H7 (cell line): ENCODE measurements at regions not wholly inside any gene's neighbourhood (a gene's known extent, or its start where the extent isn't known, plus 50 kb on each side); places are given as distances from the start of the nearest gene placed in this dataset.

Experiments used
- DNase-seq: peaks from one replicate; pipeline ENCODE4 v3.0.0; 2012
- H3K27me3 ChIP-seq: 2 replicates; pipeline ENCODE4 v1.6.0; 2011; ENCODE audit warnings: mild to moderate bottlenecking, low read length; ENCODE audit not compliant: control insufficient read depth, insufficient read depth
- H3K36me3 ChIP-seq: replicated peaks from 2 replicates; pipeline ENCODE4 v1.5.1; 2011; ENCODE audit warnings: low read length; ENCODE audit not compliant: control insufficient read depth, insufficient read depth
- H3K4me3 ChIP-seq: 2 replicates; pipeline ENCODE4 v1.5.1; 2011; ENCODE audit warnings: low read depth, mild to moderate bottlenecking, control low read depth, low read length, moderate library complexity; ENCODE audit not compliant: insufficient read depth

DNA sequence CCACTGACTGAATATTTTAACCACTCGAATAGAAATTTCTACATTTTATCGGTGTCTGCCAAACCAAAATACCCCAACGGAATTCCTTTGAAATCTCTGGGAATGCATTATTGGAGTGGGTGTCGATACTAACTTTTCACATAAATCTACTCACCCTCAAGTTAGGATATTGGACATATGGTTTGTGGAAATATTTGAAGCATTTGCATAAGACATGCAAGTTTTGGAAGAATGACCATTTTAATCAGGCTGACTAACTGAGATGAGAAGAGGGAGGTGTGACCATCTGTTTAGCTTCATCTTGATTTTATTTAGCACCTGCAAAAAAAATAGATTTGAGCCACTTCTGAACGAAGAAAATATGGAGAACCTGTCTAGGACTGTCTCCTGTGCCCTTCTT is 61.2 kb downstream of the KLF6 start:
- H3K27me3 ChIP-seq, result no peaks in the 10 kb centered on the region
- H3K36me3 ChIP-seq, result no peaks in the 10 kb centered on the region
- no peak overlapping the region for H3K4me3 ChIP-seq
- no peak for DNase-seq

DNA sequence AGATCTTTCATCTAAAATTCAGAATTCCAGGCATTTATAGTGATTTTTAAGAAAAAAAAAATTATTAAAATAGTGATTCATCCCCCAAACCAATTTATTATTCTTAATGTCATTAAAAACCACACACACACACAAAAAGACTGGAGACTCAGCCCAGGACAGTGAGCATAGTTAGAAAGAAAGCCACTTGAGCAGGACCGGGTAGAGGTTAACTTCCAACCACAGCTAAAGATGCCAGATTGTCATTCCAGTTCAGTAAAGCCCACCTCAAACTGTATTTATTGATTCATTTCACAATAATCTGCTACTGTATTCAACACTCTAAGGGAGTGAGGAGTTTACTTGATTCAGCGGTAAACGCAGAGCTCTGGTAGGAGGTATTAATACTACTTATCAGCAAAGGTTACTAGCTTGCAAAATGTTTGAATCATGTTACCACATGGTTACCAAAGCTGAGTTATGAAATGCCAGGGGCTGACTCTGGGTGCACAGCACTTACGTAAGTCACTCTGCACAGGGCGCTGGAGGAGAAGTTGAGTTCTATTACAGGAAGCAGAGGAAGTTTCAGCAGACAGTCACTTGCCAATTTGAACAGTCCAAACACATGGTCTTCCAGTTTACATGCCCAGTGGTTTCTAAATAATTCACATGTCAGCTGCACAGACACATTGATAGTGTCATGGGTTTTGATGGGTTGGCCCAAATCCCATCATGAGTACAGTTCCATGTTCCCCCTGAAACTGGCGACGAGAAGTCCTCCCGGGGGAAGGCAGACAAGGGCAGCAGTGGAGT is 64.6 kb downstream of the KLF6 start:
- Histone ChIP-seq H3K27me3 (no peaks in the 10 kb centered on the region; the same call in 1 of the 2 replicates), H3K36me3 (no peaks in the 10 kb centered on the region)
- no peak for DNase-seq

DNA sequence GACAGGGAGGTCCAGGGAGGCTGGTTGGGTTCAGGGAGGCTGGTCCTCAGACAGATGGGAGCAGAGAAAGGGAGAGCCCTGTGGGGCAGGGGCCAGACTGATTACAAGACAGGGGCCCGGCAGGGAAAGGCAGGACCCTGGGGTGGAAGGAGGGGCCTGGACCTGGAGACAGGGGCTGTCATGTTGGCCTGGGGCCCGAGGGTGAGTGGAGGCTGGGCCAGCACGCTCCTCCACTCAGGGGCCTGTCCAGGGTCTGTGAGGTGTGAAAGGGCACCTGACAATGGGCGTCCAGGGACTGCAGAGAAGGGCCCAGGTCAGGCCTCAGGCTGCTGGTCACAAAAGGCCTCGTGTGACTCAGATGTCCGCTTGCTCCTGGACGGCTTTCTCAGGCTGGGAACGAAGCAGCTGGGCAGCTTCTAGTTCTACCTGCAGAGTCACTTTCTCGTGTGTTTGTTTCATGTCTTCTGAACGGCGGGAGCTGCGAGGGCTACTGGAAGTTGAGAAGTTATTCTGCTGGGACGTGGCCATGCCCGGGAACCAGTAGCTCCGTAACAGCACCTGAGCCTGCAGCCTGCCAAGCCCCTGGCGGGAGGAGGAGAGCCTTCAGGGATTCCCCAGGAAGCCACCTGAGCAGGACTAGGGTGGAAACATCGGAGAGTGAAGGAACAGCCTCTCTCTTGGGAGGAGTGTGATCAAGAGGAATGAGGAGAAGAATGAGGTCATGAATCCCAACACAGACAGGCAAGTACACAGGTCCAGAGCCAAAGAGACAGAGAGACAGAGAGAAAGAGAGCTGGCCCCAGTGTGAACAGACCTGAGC is 65.8 kb downstream of the KLF6 start:
- Histone ChIP-seq H3K36me3 (no peaks in the 10 kb centered on the region), H3K27me3 (no peaks in the 10 kb centered on the region; the same call in 1 of the 2 replicates), H3K4me3 (no peak overlapping the region)
- DNase-seq, result peak; percentile 23

More for the DNA sequence above, 64.6 kb downstream of the KLF6 start:
- no peak overlapping the region for H3K4me3 ChIP-seq

DNA sequence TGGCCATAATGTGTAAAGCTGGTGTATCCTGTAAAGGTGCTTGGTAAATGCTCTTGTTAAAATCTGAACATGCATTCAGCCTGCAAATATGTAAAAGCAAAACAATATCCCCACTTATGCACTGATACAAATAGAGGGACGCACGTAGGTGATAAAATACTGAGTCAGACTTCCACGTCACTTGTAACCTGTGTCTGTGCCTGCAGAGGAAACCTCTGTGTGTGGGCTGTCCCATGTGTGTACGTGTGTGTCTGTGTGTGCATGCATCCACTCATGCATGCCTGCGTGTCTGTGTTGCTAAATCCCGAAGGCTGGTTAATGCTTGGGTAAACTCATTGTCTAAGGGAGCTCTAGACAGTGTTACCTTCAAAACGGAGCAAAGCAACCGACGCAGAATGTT is 68.9 kb downstream of the KLF6 start:
- Histone ChIP-seq H3K27me3 (no peaks in the 10 kb centered on the region; the same call in 1 of the 2 replicates), H3K4me3 (no peak overlapping the region), H3K36me3 (no peaks in the 10 kb centered on the region)
- no peak for DNase-seq

DNA sequence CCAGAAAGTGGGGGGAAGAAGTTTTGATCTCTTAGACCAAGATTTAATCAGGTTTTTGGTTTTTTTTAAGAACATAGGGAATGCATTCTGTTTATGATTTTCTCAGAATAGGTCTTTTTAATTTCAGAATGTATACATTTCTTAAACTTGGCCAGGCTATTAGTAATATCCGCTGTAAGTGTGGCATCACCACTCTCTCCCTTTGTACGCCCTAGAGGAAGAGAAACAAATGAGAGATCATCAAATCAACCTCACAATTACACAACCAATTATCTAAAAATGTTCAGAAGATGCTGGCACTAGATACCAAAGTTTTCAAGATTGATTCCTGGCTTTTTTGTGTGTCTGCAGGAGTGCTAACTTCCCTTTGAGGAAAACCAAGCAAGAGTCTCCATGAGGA is 70.0 kb downstream of the KLF6 start:
- no peaks in the 10 kb centered on the region; the same call in 1 of the 2 replicates for H3K27me3 ChIP-seq
- no peaks in the 10 kb centered on the region for H3K36me3 ChIP-seq
- H3K4me3 ChIP-seq, result no peak overlapping the region
- no peak for DNase-seq

DNA sequence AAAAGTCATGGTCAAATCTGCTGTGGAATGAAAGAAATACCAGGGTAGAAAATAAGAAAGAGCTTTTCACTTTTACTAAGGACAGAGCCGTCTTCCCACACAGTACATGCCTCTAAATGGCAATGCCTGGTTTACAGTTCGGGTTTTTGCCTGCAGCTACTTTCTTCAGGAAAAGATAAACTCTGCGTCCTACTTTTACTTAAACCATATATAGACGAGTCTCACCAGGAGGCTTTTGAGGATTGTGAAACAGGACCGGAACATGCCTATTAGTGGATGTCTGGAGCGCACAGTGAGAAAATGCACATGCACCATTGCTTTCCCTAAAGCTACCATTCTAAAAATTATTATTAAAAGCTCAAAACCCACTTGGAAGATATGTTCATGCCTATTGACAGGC is 70.5 kb downstream of the KLF6 start:
- DNase-seq, result no peak
- H3K36me3 ChIP-seq, result no peaks in the 10 kb centered on the region
- no peak overlapping the region for H3K4me3 ChIP-seq
- H3K27me3 ChIP-seq, result no peaks in the 10 kb centered on the region; the same call in 1 of the 2 replicates

DNA sequence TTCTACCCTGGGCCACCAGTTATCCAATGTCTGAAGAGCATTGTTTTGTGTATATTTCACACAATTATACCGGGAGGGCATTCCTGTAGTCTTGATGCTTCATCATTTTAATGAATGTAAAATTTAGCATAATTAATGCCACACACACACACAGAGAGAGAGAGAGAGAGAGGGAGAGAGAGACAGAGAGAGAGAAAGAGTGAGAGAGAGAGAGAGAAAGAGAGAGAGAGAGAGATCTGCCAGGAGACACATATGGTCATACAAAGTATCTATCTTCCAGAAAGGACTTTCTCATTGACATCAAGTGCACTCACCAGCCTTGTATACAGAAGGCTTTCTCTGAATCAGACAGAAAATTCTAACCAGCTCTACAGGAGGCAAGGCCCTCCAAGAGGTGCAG is 72.3 kb downstream of the KLF6 start:
- H3K4me3 ChIP-seq, result no peak overlapping the region
- DNase-seq, result no peak
- H3K36me3 ChIP-seq, result no peaks in the 10 kb centered on the region
- H3K27me3 ChIP-seq, result no peaks in the 10 kb centered on the region; the same call in 1 of the 2 replicates

DNA sequence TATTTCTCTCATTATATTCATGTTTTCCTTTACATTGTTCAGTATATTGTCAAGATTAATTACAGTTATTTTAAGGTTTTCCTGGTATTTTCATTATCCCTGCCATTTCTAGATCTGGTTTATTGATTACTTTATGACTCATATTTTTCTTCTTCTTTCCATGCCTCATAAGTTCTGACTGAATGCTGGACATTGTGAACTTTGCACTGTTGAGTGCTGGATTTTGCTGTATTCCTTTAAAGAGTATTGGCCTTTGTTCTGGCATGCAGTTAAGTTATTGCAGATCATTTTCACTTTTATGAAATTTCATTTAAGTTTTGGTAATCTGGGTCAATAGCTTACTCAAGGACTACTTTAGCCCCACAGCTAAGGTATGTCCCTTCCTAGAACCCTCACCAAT is 73.1 kb downstream of the KLF6 start:
- Histone ChIP-seq H3K4me3 (no peak overlapping the region), H3K36me3 (no peaks in the 10 kb centered on the region), H3K27me3 (no peaks in the 10 kb centered on the region; the same call in 1 of the 2 replicates)
- no peak for DNase-seq

DNA sequence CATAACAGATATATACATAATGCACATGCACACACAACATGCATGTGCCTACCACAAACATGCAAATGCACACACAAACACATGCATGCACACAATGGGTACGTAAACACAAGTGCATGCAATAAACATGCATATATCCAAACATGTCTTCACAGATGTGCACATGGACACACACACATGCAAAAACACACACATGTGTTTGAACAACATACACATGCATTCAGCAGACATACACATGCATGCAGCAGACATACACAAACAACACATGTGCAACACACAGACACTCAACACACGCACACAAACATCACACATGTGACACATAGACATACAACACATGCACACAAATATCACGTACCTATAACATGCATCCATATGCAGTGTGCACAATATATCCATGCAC is 74.2 kb downstream of the KLF6 start:
- H3K4me3 ChIP-seq, result no peak overlapping the region
- H3K27me3 ChIP-seq, result no peaks in the 10 kb centered on the region
- no peak for DNase-seq
- H3K36me3 ChIP-seq, result no peaks in the 10 kb centered on the region

DNA sequence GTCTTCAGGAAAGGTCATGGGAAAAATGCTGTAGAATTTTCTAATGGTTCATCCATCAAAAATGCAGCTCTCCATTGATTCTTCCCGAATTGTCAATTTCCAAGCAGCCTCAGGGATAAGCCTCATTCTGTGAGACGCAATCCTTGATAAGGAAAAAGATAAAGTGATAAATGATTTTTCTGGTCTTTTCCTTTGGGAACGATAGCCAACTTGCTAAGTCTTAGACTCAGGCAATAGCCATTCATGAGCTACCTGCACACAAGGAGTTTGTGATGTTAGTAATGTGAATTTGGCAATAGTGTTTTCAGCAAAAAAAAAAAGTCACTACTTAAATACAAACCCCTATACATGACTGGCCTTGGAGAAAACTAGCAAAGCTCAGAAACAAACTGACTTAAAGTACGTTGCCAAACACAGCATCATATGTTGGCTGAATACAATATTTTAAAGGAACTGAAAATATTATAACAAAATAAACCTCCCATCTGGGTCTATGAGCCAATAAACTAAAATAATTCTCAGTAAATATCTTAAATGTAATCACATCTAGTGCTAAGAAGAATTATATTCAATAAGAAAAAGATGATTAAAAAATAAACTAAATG is 75.5 kb downstream of the KLF6 start:
- no peaks in the 10 kb centered on the region for H3K36me3 ChIP-seq
- no peak overlapping the region for H3K4me3 ChIP-seq
- no peak for DNase-seq
- H3K27me3 ChIP-seq, result no peaks in the 10 kb centered on the region

DNA sequence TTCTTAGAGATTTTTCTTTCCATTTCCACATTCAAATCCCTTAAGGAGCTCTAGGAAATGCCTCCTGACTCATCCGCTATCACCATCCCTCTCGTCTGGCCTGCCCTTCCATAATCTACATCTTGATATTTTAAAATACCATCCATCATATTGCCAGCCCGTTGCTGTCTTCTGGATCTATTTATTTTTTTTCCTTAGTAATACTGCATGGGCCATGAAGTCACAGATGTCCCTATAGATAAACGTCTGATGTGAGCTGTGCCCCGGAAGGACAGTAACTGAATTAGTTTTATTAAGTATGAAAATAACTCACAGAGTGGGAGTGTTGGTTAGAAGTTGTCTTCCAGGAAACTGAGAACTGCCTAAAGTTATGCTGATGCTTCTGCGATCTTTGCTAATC is 76.2 kb downstream of the KLF6 start:
- DNase-seq, result no peak
- no peaks in the 10 kb centered on the region for H3K27me3 ChIP-seq
- no peaks in the 10 kb centered on the region for H3K36me3 ChIP-seq
- no peak overlapping the region for H3K4me3 ChIP-seq

DNA sequence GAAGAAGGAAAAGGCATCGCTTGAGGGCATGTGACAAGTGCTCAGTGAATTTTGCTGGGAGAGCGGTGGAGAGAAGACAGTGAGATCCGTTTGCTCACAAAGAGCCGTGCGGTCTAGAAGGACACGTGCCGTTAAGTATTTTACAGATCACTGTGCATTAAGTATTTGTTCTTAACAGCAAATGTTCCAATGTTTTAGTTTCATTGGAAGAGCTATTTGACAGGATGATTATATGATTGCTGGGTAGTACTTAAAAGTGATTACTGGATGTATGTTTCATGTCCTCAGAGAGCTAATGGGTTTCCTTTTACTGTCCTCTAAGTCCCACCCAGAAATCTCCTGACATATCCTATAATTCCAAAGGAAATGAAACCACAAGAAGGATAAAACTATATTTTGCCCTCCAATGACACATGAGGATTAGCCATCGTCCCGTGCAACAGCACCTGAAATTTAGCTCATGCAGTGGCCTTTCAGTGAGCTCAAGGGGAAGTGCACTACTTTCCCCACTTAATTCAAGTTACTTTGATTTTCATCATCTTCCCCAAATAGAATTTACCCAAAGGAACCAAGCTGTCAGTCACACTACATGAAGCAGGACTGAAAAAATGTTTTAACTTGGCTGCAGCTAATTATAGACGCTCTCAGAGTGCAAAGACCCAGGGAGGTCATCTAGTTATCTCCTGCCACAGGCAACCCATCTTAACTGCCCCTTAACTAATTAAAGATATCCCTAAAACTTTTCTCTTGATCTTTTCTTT is 80.3 kb downstream of the KLF6 start:
- H3K36me3 ChIP-seq, result no peaks in the 10 kb centered on the region
- no peak for DNase-seq
- no peaks in the 10 kb centered on the region for H3K27me3 ChIP-seq
- H3K4me3 ChIP-seq, result no peak overlapping the region

DNA sequence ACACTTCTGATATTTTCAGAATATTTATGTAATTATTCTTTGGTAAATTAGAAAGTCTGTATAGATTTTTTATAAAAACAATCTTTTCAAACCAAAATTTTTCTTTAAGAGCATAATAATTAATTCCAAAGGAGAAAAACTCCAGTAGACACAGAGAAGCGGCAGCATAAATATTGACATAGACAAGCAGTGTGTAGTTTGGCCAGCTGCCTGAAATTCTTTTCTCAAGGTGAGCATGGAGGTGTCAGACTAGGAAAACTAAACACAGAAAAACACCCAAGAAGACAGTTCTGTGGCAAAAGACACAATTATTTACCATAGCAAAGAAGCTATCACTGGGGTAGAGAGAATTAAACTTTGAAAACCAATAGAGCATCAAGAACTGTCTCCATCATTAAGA is 82.4 kb downstream of the KLF6 start:
- Histone ChIP-seq H3K36me3 (no peaks in the 10 kb centered on the region), H3K27me3 (no peaks in the 10 kb centered on the region), H3K4me3 (no peak overlapping the region)
- DNase-seq, result no peak

DNA sequence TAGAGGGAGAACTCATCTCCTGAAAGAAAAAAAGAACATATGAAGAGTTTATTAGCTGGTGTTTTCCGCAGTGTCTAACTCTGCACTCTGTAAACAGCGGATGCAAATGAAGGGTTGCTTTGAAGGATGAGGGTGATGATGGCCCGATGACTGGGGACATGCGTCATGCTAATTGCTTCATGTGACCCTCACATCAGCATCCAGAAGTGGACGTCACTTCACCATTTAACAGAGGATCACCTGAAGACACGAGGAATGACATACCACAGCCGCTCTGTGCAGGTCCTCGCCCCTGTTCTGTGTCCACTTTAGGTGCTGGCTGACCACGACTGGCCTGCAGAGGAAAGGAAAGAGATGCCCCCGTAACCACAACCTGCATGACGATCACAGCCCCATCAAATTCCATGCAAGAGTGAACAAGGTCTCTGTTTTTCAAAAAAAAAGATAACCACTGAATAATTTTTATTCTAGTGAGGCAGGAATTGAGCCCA is 82.9 kb downstream of the KLF6 start:
- Histone ChIP-seq H3K4me3 (no peak overlapping the region), H3K36me3 (no peaks in the 10 kb centered on the region), H3K27me3 (no peaks in the 10 kb centered on the region)
- DNase-seq, result no peak
